SK-N-SH (cell line): ENCODE measurements at regions not wholly inside any gene's neighbourhood (a gene's known extent, or its start where the extent isn't known, plus 50 kb on each side); places are given as distances from the start of the nearest gene placed in this dataset.

ENCODE experiments used
- CTCF ChIP-seq: fragments of 200-600 bp; sonication (generic); IDR thresholded peaks from 2 replicates; pipeline ENCODE4 v1.6.1; 2017; ENCODE audit warnings: antibody characterized with exemption, mild to moderate bottlenecking, moderate library complexity
- TF ChIP-seq, protein P1 (sequence below): fragments of 150-350 bp; IDR thresholded peaks from 2 replicates; pipeline ENCODE4 v1.6.1; 2017; ENCODE audit warnings: antibody characterized with exemption, low read length, low read depth, borderline replicate concordance

DNA sequence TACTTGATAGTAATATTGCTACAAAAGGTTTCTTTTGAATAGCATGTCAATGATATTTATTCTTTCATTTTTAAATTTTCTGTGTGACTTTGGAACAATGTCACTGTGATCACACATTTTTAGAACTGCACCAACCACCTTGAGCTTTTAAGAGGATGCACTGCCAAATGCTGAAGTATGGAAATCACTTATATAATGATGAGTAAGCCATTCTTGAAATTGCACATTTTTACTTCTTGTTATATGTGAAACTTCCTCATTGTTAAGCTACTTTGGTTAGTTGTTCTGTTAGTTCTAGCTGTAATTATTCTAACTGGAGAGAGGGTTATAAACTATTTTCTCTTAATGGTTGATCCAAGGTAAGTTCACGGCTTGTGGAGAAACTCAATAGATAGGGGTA, 547.5 kb downstream of the ZIC1 start:
- TF ChIP-seq CTCF: no peak
- TF ChIP-seq, protein P1, sequence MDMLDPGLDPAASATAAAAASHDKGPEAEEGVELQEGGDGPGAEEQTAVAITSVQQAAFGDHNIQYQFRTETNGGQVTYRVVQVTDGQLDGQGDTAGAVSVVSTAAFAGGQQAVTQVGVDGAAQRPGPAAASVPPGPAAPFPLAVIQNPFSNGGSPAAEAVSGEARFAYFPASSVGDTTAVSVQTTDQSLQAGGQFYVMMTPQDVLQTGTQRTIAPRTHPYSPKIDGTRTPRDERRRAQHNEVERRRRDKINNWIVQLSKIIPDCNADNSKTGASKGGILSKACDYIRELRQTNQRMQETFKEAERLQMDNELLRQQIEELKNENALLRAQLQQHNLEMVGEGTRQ: no peak
